Endodermal cell (in vitro differentiated cells): ENCODE measurements at regions not wholly inside any gene's neighbourhood (a gene's known extent, or its start where the extent isn't known, plus 50 kb on each side); places are given as distances from the start of the nearest gene placed in this dataset.
A peak's percentile ranks its signal among the peaks of the same experiment; 100 is the strongest.

ENCODE experiments used
- DNase-seq: peaks from one replicate; pipeline ENCODE4 v3.0.0-alpha.2; 2017
- H3K27ac ChIP-seq: 2 replicates; pipeline ENCODE4 v1.5.1; 2013; ENCODE audit warnings: mild to moderate bottlenecking, low read depth, low read length, moderate library complexity
- H3K27me3 ChIP-seq: 2 replicates; pipeline ENCODE4 v1.6.1; 2013; ENCODE audit warnings: mild to moderate bottlenecking, low read length, moderate library complexity; ENCODE audit not compliant: insufficient read depth, control insufficient read depth, poor library complexity, severe bottlenecking
- H3K36me3 ChIP-seq: 2 replicates; pipeline ENCODE4 v1.7.0; 2013; ENCODE audit warnings: mild to moderate bottlenecking, low read length, moderate library complexity; ENCODE audit not compliant: control insufficient read depth, insufficient read depth
- H3K4me1 ChIP-seq: one replicate; pipeline ENCODE4 v1.7.0; 2013; ENCODE audit warnings: low read length; ENCODE audit not compliant: control insufficient read depth, insufficient read depth
- H3K4me3 ChIP-seq: 2 replicates; pipeline ENCODE4 v1.5.1; 2013; ENCODE audit warnings: mild to moderate bottlenecking, low read length, moderate library complexity
- H3K9ac ChIP-seq: 2 replicates; pipeline ENCODE4 v1.6.1; 2013; ENCODE audit warnings: mild to moderate bottlenecking, low read length, moderate library complexity; ENCODE audit not compliant: poor library complexity, severe bottlenecking; ENCODE audit errors: extremely low read depth
- H3K9me3 ChIP-seq: 2 replicates; pipeline ENCODE4 v1.6.1; 2013; ENCODE audit warnings: mild to moderate bottlenecking, low read length, moderate library complexity; ENCODE audit not compliant: control insufficient read depth
- H3K27ac Mint-ChIP-seq: 2 replicates; pipeline ENCODE4 v1.8.0; 2020; ENCODE audit warnings: mixed read lengths
- H3K27me3 Mint-ChIP-seq: 2 replicates; pipeline ENCODE4 v1.8.0; 2021; ENCODE audit warnings: mild to moderate bottlenecking, mixed read lengths; ENCODE audit not compliant: insufficient read depth
- H3K36me3 Mint-ChIP-seq: 2 replicates; pipeline ENCODE4 v1.8.0; 2020; ENCODE audit warnings: low read depth, mixed read lengths
- H3K4me1 Mint-ChIP-seq: 2 replicates; pipeline ENCODE4 v1.8.0; 2020; ENCODE audit warnings: mixed read lengths
- H3K4me3 Mint-ChIP-seq: 2 replicates; pipeline ENCODE4 v1.8.0; 2020; ENCODE audit warnings: mild to moderate bottlenecking, moderate library complexity, mixed read lengths
- H3K9me3 Mint-ChIP-seq: 2 replicates; pipeline ENCODE4 v1.8.0; 2020; ENCODE audit warnings: mild to moderate bottlenecking, mixed read lengths
- WGBS, 2 experiments: methylation state at CpG; one replicate each; pipeline versions ENCODE4 v1.1.5 to v1.1.7; 2013; ENCODE audit warnings: missing lambda C conversion rate in 2 of 2, mixed read lengths in 1 of 2; ENCODE audit not compliant: insufficient coverage in 1 of 2, insufficient read length in 1 of 2; 5-methylcytosine and 5-hydroxymethylcytosine counted together
- TF ChIP-seq, protein P1 (sequence below): fragments of 200-600 bp; sonication (generic); conservative IDR thresholded peaks from 2 replicates; pipeline ENCODE4 v1.5.0; 2021; ENCODE audit warnings: antibody characterized with exemption, mild to moderate bottlenecking

DNA sequence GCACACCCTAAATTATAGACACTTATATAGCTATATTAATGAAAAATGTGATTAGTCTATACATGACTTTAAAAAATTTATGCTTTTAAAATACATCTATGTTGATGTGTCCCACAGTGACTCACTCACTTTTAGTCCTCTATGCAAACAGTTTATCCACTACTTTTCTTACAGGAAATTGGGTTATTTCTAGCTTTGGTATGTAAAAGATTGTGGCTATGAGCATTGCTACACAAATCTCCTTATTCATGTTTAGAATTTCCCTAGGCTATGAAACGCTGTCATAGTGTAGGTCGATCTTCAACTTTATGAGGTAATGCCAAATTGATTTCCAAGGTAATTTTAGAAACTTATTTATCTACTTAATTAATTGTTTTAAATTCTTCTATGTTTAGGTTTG is 687.4 kb downstream of the PRR16 start:
- Histone ChIP-seq H3K36me3 (no peaks in the 10 kb centered on the region), H3K27me3 (no peaks in the 10 kb centered on the region), H3K4me3 (no peak overlapping the region), H3K9ac (no peak overlapping the region), H3K4me1 (no peaks in the 10 kb centered on the region), H3K27ac (no peak overlapping the region), H3K9me3 (peaks cover 8% of the 10 kb centered on the region)
- Mint-ChIP-seq H3K4me1 (peaks cover 6% of the 10 kb centered on the region), H3K9me3 (peaks cover 3% of the 10 kb centered on the region), H3K36me3 (no peaks in the 10 kb centered on the region), H3K27ac (no peak overlapping the region), H3K4me3 (no peak overlapping the region), H3K27me3 (no peaks in the 10 kb centered on the region)
- no peak for DNase-seq
- TF ChIP-seq, protein P1, sequence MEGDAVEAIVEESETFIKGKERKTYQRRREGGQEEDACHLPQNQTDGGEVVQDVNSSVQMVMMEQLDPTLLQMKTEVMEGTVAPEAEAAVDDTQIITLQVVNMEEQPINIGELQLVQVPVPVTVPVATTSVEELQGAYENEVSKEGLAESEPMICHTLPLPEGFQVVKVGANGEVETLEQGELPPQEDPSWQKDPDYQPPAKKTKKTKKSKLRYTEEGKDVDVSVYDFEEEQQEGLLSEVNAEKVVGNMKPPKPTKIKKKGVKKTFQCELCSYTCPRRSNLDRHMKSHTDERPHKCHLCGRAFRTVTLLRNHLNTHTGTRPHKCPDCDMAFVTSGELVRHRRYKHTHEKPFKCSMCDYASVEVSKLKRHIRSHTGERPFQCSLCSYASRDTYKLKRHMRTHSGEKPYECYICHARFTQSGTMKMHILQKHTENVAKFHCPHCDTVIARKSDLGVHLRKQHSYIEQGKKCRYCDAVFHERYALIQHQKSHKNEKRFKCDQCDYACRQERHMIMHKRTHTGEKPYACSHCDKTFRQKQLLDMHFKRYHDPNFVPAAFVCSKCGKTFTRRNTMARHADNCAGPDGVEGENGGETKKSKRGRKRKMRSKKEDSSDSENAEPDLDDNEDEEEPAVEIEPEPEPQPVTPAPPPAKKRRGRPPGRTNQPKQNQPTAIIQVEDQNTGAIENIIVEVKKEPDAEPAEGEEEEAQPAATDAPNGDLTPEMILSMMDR: no peak
- WGBS, 2 experiments: 85% methylated on average over 2 of the region's 2 CpGs; no CpG with 5 or more reads in 1 of the 2 experiments

DNA sequence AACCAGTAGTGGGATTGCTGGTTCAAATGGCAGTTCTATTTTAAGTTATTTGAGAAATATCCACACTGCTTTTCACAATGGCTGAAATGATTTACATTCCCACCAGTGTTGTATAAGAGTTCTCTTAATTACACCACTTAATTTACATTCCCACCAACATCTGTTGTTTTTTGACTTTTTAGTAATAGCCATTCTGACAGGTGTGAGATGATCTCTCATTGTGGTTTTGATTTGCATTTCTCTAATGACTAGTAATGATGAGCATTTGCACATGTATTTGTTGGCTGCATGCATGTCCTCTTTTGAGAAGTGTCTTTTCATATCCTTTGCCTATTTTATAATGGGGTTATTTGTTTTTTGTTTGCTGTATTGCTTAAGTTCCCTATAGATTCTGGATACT is 688.3 kb downstream of the PRR16 start:
- H3K36me3 ChIP-seq: no peaks in the 10 kb centered on the region
- no peak overlapping the region for H3K4me3 ChIP-seq
- H3K9me3 ChIP-seq: peaks cover 5% of the 10 kb centered on the region
- no peak overlapping the region for H3K27ac ChIP-seq
- Mint-ChIP-seq H3K9me3 (peaks cover 3% of the 10 kb centered on the region), H3K36me3 (no peaks in the 10 kb centered on the region), H3K27ac (no peak overlapping the region), H3K4me1 (peaks cover 8% of the 10 kb centered on the region), H3K4me3 (no peak overlapping the region), H3K27me3 (no peaks in the 10 kb centered on the region)
- H3K4me1 ChIP-seq: no peaks in the 10 kb centered on the region
- TF ChIP-seq, protein P1: no peak
- no peaks in the 10 kb centered on the region for H3K27me3 ChIP-seq
- DNase-seq: no peak
- no peak overlapping the region for H3K9ac ChIP-seq

- H3K27me3 ChIP-seq: no peaks in the 10 kb centered on the region
- 63 to 100% methylated on average over 1 of the region's 1 CpG for WGBS, 2 experiments
- H3K27ac ChIP-seq: no peak overlapping the region
These were observed 692.5 kb downstream of the PRR16 start for GRCh38 chr5:121156565-121156964.

More at GRCh38 chr5:121156565-121156964, 692.5 kb downstream of the PRR16 start:
- Mint-ChIP-seq H3K36me3 (no peaks in the 10 kb centered on the region), H3K4me3 (no peak overlapping the region), H3K27me3 (no peaks in the 10 kb centered on the region), H3K4me1 (peaks cover 12% of the 10 kb centered on the region), H3K9me3 (peaks cover 3% of the 10 kb centered on the region), H3K27ac (peak overlapping the region; percentile 29)
- Histone ChIP-seq H3K36me3 (no peaks in the 10 kb centered on the region), H3K4me1 (no peaks in the 10 kb centered on the region), H3K9ac (no peak overlapping the region), H3K4me3 (no peak overlapping the region), H3K9me3 (no peaks in the 10 kb centered on the region)
- no peak for DNase-seq
- TF ChIP-seq, protein P1: no peak
